GM18499 (cell line): ENCODE measurements at regions not wholly inside any gene's neighbourhood (a gene's known extent, or its start where the extent isn't known, plus 50 kb on each side); places are given as distances from the start of the nearest gene placed in this dataset.
A peak's percentile ranks its signal among the peaks of the same experiment; 100 is the strongest.
"Not testable (repeated sequence)": the region's sequence is repeated elsewhere in the genome, so short reads cannot be mapped to it uniquely, and the experiment has no call there.

Source experiments
- ATAC-seq: cut with Tn5 transposase; IDR thresholded peaks from one replicate; pipeline ENCODE4 v1.9.1; 2021; ENCODE audit warnings: moderate number of reproducible peaks; ENCODE audit not compliant: insufficient read depth, unreplicated experiment

DNA sequence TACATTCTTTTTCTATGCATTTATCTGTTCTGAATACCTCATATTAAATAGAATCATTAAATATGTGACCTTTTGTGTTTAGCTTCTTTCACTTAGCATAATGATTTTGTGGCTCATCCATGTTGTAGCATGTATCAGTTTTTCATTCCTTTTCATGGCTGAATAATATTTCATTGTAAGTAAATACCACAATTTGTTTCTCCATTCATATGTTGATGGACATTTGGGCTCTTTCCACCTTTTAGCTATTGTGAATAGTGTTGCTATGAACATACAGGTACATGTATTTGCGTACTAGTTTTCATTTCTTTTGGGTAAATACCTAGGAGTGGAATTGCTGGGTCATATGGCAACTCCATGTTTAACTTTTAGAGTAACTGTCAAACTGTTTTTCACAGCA is 85.1 kb downstream of the GNL3L start:
- ATAC-seq, result no peak

DNA sequence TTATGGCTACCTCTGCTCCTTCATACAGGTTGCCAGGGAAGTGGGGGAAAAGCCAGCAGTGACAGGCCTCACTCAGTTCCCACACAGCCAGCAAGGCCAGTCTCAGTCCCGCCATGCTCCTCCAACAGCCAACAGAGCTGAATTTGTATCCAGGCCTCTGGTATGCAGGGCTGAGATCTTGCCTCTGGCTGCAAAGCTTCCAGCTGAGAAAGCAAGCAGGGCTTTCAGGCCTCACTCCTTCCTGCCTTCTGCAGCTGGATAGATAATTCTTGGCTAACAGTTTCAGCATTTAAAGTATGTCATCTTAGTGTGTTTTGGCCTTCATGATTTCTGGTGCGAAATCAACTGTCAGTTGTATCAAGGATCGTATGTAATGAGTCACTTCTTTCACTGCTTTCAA is 103.6 kb downstream of the GNL3L start:
- no peak for ATAC-seq

DNA sequence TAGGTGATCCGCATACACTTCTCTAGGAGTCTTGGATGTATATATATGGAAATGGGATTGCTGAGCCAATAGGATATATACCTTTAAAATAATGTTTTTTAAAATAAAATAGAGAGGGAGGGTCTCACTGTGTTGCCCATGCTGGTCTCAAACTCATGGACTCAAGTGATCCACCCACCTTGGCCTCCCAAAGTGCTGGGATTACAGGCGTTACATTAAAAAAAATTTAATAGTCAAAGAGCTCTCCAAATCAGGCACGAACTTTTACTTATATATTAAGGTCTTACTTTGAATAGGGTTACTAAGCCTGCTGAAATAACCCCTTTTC is 109.0 kb downstream of the GNL3L start:
- ATAC-seq, result no peak

DNA sequence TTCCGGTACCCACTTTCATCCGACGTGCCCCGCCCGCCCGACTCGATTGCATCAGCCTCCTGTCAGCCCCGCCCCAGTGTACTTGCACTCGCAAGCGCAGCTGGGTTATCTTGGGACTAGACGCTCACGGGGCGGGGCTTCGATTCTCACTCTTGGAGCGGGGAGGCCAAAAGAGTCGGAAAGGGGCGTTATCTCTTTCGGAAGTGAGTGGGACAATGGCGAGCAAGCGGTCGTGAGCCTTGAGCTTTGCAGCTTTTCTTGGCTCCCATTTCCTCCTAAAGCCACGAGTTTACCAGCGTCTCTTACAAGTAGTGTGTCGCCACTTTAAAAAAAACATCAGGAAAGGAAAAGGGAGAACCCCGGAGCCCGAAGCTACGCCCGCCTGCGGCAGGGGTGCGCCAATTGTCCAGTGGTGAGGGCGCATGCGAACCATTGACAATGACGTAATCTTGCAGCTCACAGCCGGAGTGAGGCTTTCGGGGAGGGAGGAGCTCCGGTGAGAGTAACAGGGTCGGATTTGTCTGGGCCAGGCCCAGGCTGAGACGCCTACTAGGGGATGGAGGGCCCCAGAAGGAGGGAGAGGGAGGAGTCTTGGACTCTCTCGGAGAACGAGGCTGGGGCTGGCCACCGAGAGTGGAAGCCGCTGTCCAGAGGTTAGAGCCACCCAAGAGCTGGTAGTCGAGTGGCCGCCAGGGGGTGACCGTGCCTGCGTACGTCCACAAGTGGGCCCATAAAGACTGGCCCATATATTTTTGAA is 109.5 kb downstream of the GNL3L start:
- peak; percentile 88 for ATAC-seq

DNA sequence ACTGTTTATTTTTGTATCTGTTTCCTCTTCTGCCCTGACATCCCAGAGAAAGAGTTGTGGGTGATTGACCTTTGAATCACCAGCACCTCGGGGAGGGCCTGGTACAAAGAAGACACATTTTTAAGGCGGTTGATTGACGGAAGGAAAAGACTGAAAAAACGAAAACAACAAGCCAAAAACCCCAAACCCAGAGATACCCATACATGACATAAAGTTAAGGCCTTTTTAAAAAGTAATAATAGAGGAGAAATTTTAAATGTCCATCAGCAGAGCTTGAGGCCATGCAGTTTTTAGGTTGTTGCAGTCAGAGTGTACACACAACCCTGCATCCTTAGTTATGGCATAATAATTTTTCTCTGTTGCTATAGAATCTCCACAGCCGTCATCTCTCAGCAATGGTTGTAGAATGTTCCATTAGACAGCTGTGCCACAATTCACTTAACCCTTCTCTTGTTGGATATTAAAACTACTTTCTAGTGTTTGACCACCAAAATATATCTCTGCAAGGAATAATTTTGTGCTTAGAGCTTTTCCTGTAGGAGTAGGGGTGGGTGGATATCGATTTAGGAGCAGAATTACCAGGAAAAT is 110.2 kb downstream of the GNL3L start:
- no peak for ATAC-seq

DNA sequence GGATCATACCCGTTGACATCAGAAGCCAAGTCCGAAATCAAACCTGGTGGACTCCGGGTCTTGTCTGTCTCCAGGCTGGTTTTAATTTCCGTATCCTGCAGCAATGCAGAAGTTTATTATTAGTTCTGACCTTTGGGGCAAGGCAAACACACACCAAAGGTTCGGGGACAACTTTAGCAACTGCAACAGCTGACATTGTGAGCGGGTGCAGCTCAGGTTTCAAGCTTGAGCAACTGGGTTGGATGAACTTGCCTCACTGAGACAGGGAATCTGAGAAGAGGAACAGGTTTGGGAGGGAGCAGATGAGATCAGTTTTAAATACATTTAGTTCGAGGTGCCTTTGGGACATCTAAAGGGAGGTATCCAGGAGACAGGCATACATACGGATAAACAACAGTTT is 110.7 kb downstream of the GNL3L start:
- no peak for ATAC-seq

DNA sequence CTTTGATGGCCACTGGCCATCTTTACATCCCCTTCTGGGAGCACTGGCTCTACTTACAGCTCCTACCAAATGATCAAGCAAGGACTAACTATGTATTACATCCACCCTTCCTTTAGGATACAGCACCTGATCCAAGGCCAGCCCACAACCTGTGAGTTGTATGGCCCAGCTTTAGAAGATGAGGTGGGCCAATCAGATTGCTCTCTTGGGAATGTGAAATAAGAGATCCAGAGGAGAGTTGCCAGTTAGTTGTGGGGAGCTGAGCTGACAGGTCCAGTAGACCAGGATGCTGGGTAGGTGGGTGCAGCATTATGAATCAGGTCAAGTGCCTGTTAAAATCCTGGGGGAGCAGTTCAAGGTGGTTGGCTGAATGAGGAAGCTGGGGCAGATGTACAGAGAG is 111.5 kb downstream of the GNL3L start:
- no peak for ATAC-seq

DNA sequence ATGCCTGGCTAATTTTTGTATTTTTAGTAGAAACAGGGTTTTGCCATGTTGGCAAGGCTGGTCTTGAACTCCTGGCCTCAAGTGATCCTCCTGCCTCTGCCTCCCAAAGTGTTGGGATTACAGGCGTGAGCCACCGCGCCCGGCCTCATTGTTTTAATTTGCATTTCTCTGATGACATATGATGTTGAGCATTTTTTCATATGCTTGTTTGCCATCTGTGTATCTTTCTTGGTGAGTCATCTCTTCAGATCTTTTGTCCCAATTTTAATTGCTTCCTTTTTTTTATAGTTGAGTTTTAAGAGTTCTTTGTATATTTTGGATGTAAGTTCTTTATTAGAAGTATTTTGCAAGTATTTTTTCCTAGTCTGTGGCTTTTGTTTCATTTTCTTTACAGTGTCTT is 117.6 kb downstream of the GNL3L start:
- ATAC-seq, result not testable (repeated sequence)

DNA sequence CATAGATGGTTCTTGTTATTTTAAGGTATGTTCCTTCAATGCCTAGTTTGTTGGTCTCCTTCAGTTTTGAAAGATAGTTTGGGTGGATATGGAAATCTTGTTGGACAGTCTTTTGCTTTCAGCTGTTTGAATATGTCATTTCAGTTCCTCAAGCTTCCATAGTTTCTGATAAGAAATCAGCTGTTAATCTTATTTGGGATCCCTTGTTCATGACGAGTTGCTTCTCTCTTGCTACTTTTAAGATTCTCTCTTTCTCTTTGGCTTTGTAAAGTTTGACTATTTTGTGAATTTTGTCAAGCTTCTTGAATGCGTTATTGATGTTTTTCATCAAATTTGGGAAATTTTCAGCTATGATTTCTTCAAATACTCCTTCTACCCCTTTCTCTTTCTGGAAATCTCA is 129.5 kb downstream of the GNL3L start:
- no peak for ATAC-seq

DNA sequence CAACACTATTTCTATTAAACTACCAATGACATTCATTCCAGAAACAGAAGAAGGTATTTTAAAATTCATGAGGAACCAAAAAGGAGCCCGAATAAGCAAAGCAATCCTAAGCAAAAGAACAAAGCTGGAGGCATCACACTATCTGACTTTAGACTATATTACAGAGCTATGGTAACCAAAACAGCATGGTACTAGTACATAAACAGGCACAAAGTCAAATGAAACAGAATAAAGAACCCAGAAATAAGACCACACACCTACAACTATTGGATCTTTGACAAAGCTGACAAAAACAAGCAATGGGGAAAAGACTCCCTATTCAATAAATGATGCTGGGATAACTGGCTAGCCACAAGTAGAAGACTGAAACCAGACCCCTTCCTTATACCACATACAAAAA is 122.3 kb downstream of the ITIH6 start:
- ATAC-seq, result no peak

DNA sequence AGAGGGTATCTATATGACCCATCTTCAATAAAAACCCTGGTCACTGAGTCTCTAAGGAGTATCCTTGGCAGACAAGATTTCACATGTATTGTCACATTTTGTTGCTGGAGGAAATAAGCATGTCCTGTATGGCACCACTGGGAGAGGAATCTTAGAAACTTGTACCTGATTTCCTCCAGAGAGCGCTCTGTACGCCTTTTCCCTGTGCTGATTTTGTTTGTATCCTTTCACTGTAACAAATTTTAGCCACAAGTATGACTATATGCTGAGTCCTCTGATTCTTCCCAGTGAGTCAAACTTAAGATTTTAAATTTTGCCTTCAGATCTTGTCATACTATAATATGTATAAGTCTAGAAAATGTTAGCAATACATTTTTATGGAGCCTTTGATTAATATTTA is 102.8 kb downstream of the ITIH6 start:
- no peak for ATAC-seq

DNA sequence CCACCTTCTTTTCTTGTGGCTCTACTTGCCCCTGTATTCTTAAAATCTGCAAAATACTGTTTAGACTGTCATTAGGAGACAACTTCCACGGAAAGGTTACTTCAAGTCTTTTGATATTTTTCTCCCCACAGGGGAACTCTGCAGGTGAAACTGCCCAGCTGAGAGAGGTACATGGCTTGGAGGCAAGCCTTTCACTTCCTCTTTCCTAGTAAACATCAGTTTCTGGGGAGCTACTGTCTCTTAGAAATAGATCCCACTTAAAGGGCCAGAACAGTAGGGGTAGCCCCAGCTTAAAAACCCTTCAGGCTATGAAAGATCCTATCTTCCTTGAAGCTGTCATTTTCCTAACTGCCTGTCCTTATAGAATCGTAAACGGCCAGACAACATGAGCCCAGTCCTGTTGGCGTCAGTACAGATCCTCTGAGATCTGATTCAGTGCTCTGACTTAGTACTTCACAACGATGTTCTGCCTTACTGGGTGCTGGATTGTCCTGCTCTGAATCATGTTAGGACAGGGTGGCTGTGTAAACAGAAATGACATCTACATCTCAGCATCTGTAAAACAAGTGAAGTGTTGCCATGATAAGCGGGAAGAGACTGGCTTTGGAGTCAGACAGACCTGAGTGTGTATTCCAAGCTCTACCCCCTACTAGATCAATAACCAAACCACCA is 102.1 kb downstream of the ITIH6 start:
- ATAC-seq, result peak; percentile 89
